ENCODE measurements at regions not wholly inside any gene's neighbourhood (a gene's known extent, or its start where the extent isn't known, plus 50 kb on each side); places are given as distances from the start of the nearest gene placed in this dataset.

- H3K27ac ChIP-seq (ENCODE audit: low read depth in 1 of 2, low read length in 2 of 2) = no peak overlapping the region
- no peak for TF ChIP-seq CTCF (IDR thresholded peaks at IDR 0.05)
- no peaks in the 10 kb centered on the region for H3K36me3 ChIP-seq (ENCODE audit: insufficient read depth, low read length)
- H3K36me3 Mint-ChIP-seq (ENCODE audit: low read depth) = no peaks in the 10 kb centered on the region
- H3K9me3 Mint-ChIP-seq = no peaks in the 10 kb centered on the region
- ATAC-seq (ENCODE audit: poor library complexity) (no peak), DNase-seq (no peak)
- no peaks in the 10 kb centered on the region for H3K4me1 ChIP-seq (ENCODE audit: insufficient read depth, low read length)
- H3K27me3 ChIP-seq (ENCODE audit: control insufficient read depth in 1 of 2, insufficient read depth in 2 of 2, low read length in 2 of 2) = no peaks in the 10 kb centered on the region
- ChIA-PET POLR2A (no interaction called here), CTCF (no interaction called here)
- intact Hi-C loops (cut with DNase I, micrococcal nuclease) = no loop called here
- no peaks in the 10 kb centered on the region for H3K27me3 Mint-ChIP-seq
- no peak overlapping the region for H3K27ac Mint-ChIP-seq
- H3K9me3 ChIP-seq (ENCODE audit: control insufficient read depth in 1 of 2, insufficient read depth in 1 of 2, low read length in 2 of 2) = no peaks in the 10 kb centered on the region
- H3K4me1 Mint-ChIP-seq (ENCODE audit: low read depth) = no peaks in the 10 kb centered on the region
- no peak overlapping the region for H3K4me3 Mint-ChIP-seq
- no peak overlapping the region for H3K4me3 ChIP-seq (ENCODE audit: low read length)
Measured at GRCh38 chr10:84945791-84946190, 617.4 kb downstream of the CCSER2 start.

GRCh38 chr10:84946904-84947303, 618.5 kb downstream of the CCSER2 start:
- no peak for DNase-seq
- H3K9me3 ChIP-seq (ENCODE audit: control insufficient read depth in 1 of 2, insufficient read depth in 1 of 2, low read length in 2 of 2) = no peaks in the 10 kb centered on the region
- Mint-ChIP-seq H3K27me3 (peaks cover 2% of the 10 kb centered on the region), H3K36me3 (ENCODE audit: low read depth) (no peaks in the 10 kb centered on the region), H3K9me3 (peaks cover under 1% of the 10 kb centered on the region), H3K4me3 (no peak overlapping the region), H3K27ac (no peak overlapping the region), H3K4me1 (ENCODE audit: low read depth) (no peaks in the 10 kb centered on the region)
- H3K4me1 ChIP-seq (ENCODE audit: insufficient read depth, low read length) = no peaks in the 10 kb centered on the region
- TF ChIP-seq CTCF (IDR thresholded peaks at IDR 0.05) = no peak
- no peaks in the 10 kb centered on the region for H3K36me3 ChIP-seq (ENCODE audit: insufficient read depth, low read length)
- ChIA-PET POLR2A (no interaction called here), CTCF (no interaction called here)
- no peaks in the 10 kb centered on the region for H3K27me3 ChIP-seq (ENCODE audit: control insufficient read depth in 1 of 2, insufficient read depth in 2 of 2, low read length in 2 of 2)
- no peak overlapping the region for H3K27ac ChIP-seq (ENCODE audit: low read depth in 1 of 2, low read length in 2 of 2)
- ATAC-seq (ENCODE audit: poor library complexity) = no peak
- intact Hi-C loops (cut with DNase I, micrococcal nuclease) = no loop called here
- no peak overlapping the region for H3K4me3 ChIP-seq (ENCODE audit: low read length)

GRCh38 chr10:84948644-84949043, 620.3 kb downstream of the CCSER2 start:
- no peaks in the 10 kb centered on the region for H3K4me1 ChIP-seq (ENCODE audit: insufficient read depth, low read length)
- no peaks in the 10 kb centered on the region for H3K27me3 ChIP-seq (ENCODE audit: control insufficient read depth in 1 of 2, insufficient read depth in 2 of 2, low read length in 2 of 2)
- TF ChIP-seq CTCF (IDR thresholded peaks at IDR 0.05) = no peak
- Mint-ChIP-seq H3K9me3 (peaks cover 2% of the 10 kb centered on the region), H3K4me1 (ENCODE audit: low read depth) (no peaks in the 10 kb centered on the region), H3K36me3 (ENCODE audit: low read depth) (no peaks in the 10 kb centered on the region), H3K27ac (no peak overlapping the region), H3K4me3 (no peak overlapping the region), H3K27me3 (peaks cover 6% of the 10 kb centered on the region)
- ATAC-seq (ENCODE audit: poor library complexity) = no peak
- POLR2A ChIA-PET = no interaction called here
- no peak overlapping the region for H3K27ac ChIP-seq (ENCODE audit: low read depth in 1 of 2, low read length in 2 of 2)
- CTCF ChIA-PET = no interaction called here
- intact Hi-C loops (cut with DNase I, micrococcal nuclease) = no loop called here
- no peak overlapping the region for H3K4me3 ChIP-seq (ENCODE audit: low read length)
- no peak for DNase-seq
- H3K9me3 ChIP-seq (ENCODE audit: control insufficient read depth in 1 of 2, insufficient read depth in 1 of 2, low read length in 2 of 2) = no peaks in the 10 kb centered on the region
- H3K36me3 ChIP-seq (ENCODE audit: insufficient read depth, low read length) = no peaks in the 10 kb centered on the region
